Stimulated activated CD4-positive, alpha-beta T cell treated with anti-CD3 and anti-CD28 coated beads, Interleukin-1b, Interleukin-23, amount 100 ng/mL, for 24 hours (primary cell): ENCODE measurements at regions not wholly inside any gene's neighbourhood (a gene's known extent, or its start where the extent isn't known, plus 50 kb on each side); places are given as distances from the start of the nearest gene placed in this dataset.

Experiments
- DNase-seq, 4 experiments: peaks; one replicate each; pipeline ENCODE4 v3.0.0-alpha.2; 2020; ENCODE audit warnings: low read depth in 4 of 4, low spot score in 1 of 4

GRCh38 chr5:105782501-105782900 lies 1888.2 kb downstream of the EFNA5 start:
- DNase-seq, result no peak

GRCh38 chr5:105773241-105773640 lies 1897.5 kb downstream of the EFNA5 start:
- no peak for DNase-seq

GRCh38 chr5:105767267-105767666 lies 1903.5 kb downstream of the EFNA5 start:
- no peak for DNase-seq

- no peak for DNase-seq
Measured at GRCh38 chr5:105762728-105763127, 1908.0 kb downstream of the EFNA5 start.

- DNase-seq, result no peak
Measured at GRCh38 chr5:105754056-105754455, 1916.7 kb downstream of the EFNA5 start.

GRCh38 chr5:105752801-105753200 lies 1917.9 kb downstream of the EFNA5 start:
- no peak for DNase-seq

- no peak for DNase-seq
Measured at GRCh38 chr5:105751908-105752307, 1918.8 kb downstream of the EFNA5 start.

GRCh38 chr5:105745111-105745510 lies 1925.6 kb downstream of the EFNA5 start:
- DNase-seq, result no peak

- DNase-seq, result no peak
Measured at GRCh38 chr5:105740242-105740641, 1930.5 kb downstream of the EFNA5 start.

- DNase-seq, result no peak
Measured at GRCh38 chr5:105739732-105740131, 1931.0 kb downstream of the EFNA5 start.

- DNase-seq, result no peak
Measured at GRCh38 chr5:105735704-105736103, 1935.0 kb downstream of the EFNA5 start.

- no peak for DNase-seq
Measured at GRCh38 chr5:105730982-105731381, 1939.8 kb downstream of the EFNA5 start.

GRCh38 chr5:105726093-105726492 lies 1944.6 kb downstream of the EFNA5 start:
- no peak for DNase-seq

- DNase-seq, result no peak
Measured at GRCh38 chr5:105708442-105708841, 1962.3 kb downstream of the EFNA5 start.

GRCh38 chr5:105702323-105702722 lies 1968.4 kb downstream of the EFNA5 start:
- DNase-seq, result no peak

- no peak for DNase-seq
Measured at GRCh38 chr5:105696440-105696839, 1974.3 kb downstream of the EFNA5 start.

- DNase-seq, result no peak
Measured at GRCh38 chr5:105695941-105696340, 1974.8 kb downstream of the EFNA5 start.

- no peak for DNase-seq
Measured at GRCh38 chr5:105689596-105689995, 1981.1 kb downstream of the EFNA5 start.

- no peak for DNase-seq
Measured at GRCh38 chr5:105688227-105688792, 1982.4 kb downstream of the EFNA5 start.

- no peak for DNase-seq
Measured at GRCh38 chr5:105687493-105687892, 1983.2 kb downstream of the EFNA5 start.

GRCh38 chr5:105685884-105686283 lies 1984.9 kb downstream of the EFNA5 start:
- no peak for DNase-seq

- DNase-seq, result no peak
Measured at GRCh38 chr5:105684799-105685198, 1985.9 kb downstream of the EFNA5 start.

GRCh38 chr5:105680858-105681475 lies 1989.8 kb downstream of the EFNA5 start:
- DNase-seq, result no peak
